Heart left ventricle (tissue), 16 donors: ENCODE measurements at regions not wholly inside any gene's neighbourhood (a gene's known extent, or its start where the extent isn't known, plus 50 kb on each side); places are given as distances from the start of the nearest gene placed in this dataset.

ENCODE experiments used
- ATAC-seq, 4 donors: fragments of 200-7000 bp; cut with Tn5 transposase; one replicate each; pipeline ENCODE4 v1.9.1; 2020 to 2022; ENCODE audit warnings: moderate library complexity in 4 of 4, mild to moderate bottlenecking in 3 of 4, moderate number of reproducible peaks in 1 of 4
- DNase-seq, 5 donors: peaks; one replicate each; pipeline ENCODE4 v3.0.0-alpha.2; 2020
- H3K27ac ChIP-seq, 12 donors: fragments of 200-600 bp; sonication (generic) in 4 of 12; one replicate each; pipeline versions ENCODE4 v1.5.0 to v1.8.0; 2016 to 2022; ENCODE audit warnings: mild to moderate bottlenecking in 2 of 12
- H3K27me3 ChIP-seq, 9 donors: fragments of 200-600 bp; sonication (generic) in 2 of 9; one replicate each; pipeline versions ENCODE4 v1.5.1 to v1.8.0; 2016 to 2022; ENCODE audit warnings: mild to moderate bottlenecking in 3 of 9
- H3K36me3 ChIP-seq, 9 donors: fragments of 200-600 bp; sonication (generic) in 2 of 9; one replicate each; pipeline versions ENCODE4 v1.5.0 to v1.8.0; 2018 to 2022; ENCODE audit warnings: mild to moderate bottlenecking in 2 of 9
- H3K4me1 ChIP-seq, 12 donors: fragments of 200-600 bp; sonication (generic) in 4 of 12; one replicate each; pipeline versions ENCODE4 v1.5.0 to v1.8.0; 2016 to 2022; ENCODE audit warnings: mild to moderate bottlenecking in 3 of 12
- H3K4me3 ChIP-seq, 12 donors: fragments of 200-600 bp; sonication (generic) in 4 of 12; one replicate each; pipeline versions ENCODE4 v1.5.0 to v1.8.0; 2017 to 2022; ENCODE audit warnings: mild to moderate bottlenecking in 9 of 12, moderate library complexity in 4 of 12
- H3K9me3 ChIP-seq, 12 donors: fragments of 200-600 bp; sonication (generic) in 4 of 12; one replicate each; pipeline versions ENCODE4 v1.5.0 to v1.8.0; 2016 to 2022; ENCODE audit warnings: mild to moderate bottlenecking in 1 of 12
- CTCF ChIP-seq, 12 donors: fragments of 200-600 bp; sonication (generic) in 4 of 12; IDR thresholded peaks; one replicate each; pipeline versions ENCODE4 v1.5.0 to v1.8.0; 2018 to 2022; ENCODE audit warnings: antibody characterized with exemption in 12 of 12, mild to moderate bottlenecking in 5 of 12
- POLR2A ChIP-seq, 2 donors: fragments of 450-650 bp; IDR thresholded peaks; one replicate each; pipeline ENCODE4 v1.6.1; 2017; ENCODE audit warnings: antibody characterized with exemption in 2 of 2, mild to moderate bottlenecking in 2 of 2, moderate library complexity in 2 of 2
- WGBS, 4 donors: extraction: QIAGEN DNeasy Blood & Tissue Kit in 2 of 4; methylation state at CpG; one replicate each; pipeline versions ENCODE4 v1.1.5 to v1.1.7; 2013 to 2018; 5-methylcytosine and 5-hydroxymethylcytosine counted together
- intact Hi-C, 10 donors: fragments of 100-400 bp; cut with DNase I; formaldehyde crosslinking; loops; one replicate each; pipeline versions ENCODE4 v1.11.1 to v1.14.2; 2022
- donor health status: ischemic (EF 13 %, LVEDD 7.1; RV severe dilation, severe dysfunction).
- donor health status: healthy with polysubstance abuse.
- donor health status: DM: no; HTN: yes; CAD: no.
- donor health status: DM: no; HTN: no; CAD: no.
- donor health status: ischemic (EF 25% LVEDD 6.9; RV normal size, moderate dysfunction).
- donor health status: ischemic (EF 25% LVEDD 5.7; RV mildly dilated, moderate dysfunction).
- donor health status: healthy.
- donor health status: DM: yes; HTN: yes; CAD: no.
- donor health status: ischemic (EF 35%, LVEDD 5.7; RV mildly dilated, moderate dysfunction).
- donor health status: nonischemic (EF 11% LVEDD 7.7; RV severe dilation, severe dysfunction).
- donor health status: DM: yes; HTN: yes; CAD: no.
- donor health status: PGD.
- donor health status: ischemic (EF 29% LVEDD 5.4; RV normal size, mild dysfunction).
- donor health status: nonischemic (EF 23%, LVEDD 6.1; RV moderate dilation, normal function).

- Histone ChIP-seq H3K9me3 (peaks cover 0 to 14% (median 2%) of the 10 kb centered on the region in 12 donors), H3K36me3 (no peaks in the 10 kb centered on the region), H3K27me3 (no peaks in the 10 kb centered on the region), H3K27ac (no peak overlapping the region), H3K4me1 (peaks cover 0 to 4% (median 0%) of the 10 kb centered on the region in 12 donors), H3K4me3 (no peak overlapping the region)
- DNase-seq (no peak), ATAC-seq (no peak)
- TF ChIP-seq POLR2A (IDR thresholded peaks at IDR 0.05), result no peak
- TF ChIP-seq CTCF (IDR thresholded peaks at IDR 0.05), result no peak
- WGBS, 4 donors, result 81 to 87% (median 86%) methylated on average over 1 of the region's 1 CpG
- intact Hi-C loops, result no loop called here
Observed at GRCh38 chr15:46707452-46707851, 1009.9 kb upstream of the SEMA6D start.

- Histone ChIP-seq H3K9me3 (peaks cover 0 to 14% (median 2%) of the 10 kb centered on the region in 12 donors), H3K4me1 (peaks cover 0 to 4% (median 0%) of the 10 kb centered on the region in 12 donors), H3K4me3 (no peak overlapping the region), H3K36me3 (no peaks in the 10 kb centered on the region), H3K27me3 (no peaks in the 10 kb centered on the region), H3K27ac (no peak overlapping the region)
- TF ChIP-seq POLR2A (IDR thresholded peaks at IDR 0.05), result no peak
- TF ChIP-seq CTCF (IDR thresholded peaks at IDR 0.05), result no peak
- WGBS, 4 donors, result 61 to 64% (median 62%) methylated on average over 3 of the region's 3 CpGs
- ATAC-seq (no peak), DNase-seq (no peak)
- intact Hi-C loops, result no loop called here
Observed at GRCh38 chr15:46708226-46708625, 1009.1 kb upstream of the SEMA6D start.

GRCh38 chr15:46709460-46710083 is 1007.7 kb upstream of the SEMA6D start:
- H3K27me3 ChIP-seq, result no peaks in the 10 kb centered on the region
- peaks cover 0 to 4% (median 0%) of the 10 kb centered on the region in 12 donors for H3K4me1 ChIP-seq
- H3K9me3 ChIP-seq, result peaks cover 0 to 14% (median 2%) of the 10 kb centered on the region in 12 donors
- no peak for ATAC-seq
- H3K4me3 ChIP-seq, result no peak overlapping the region
- TF ChIP-seq CTCF (IDR thresholded peaks at IDR 0.05) (no peak), POLR2A (IDR thresholded peaks at IDR 0.05) (no peak)
- no peak for DNase-seq
- intact Hi-C loops, result loop anchor here in 1 of 10 donors (10.0 kb wide), 1 partner anchor 55 kb away; no protein-coding TSS in a partner anchor
- H3K36me3 ChIP-seq, result no peaks in the 10 kb centered on the region
- H3K27ac ChIP-seq, result no peak overlapping the region

GRCh38 chr15:46710401-46710960 is 1006.8 kb upstream of the SEMA6D start:
- intact Hi-C loops, result loop anchor here in 1 of 10 donors (10.0 kb wide), 1 partner anchor 56 kb away; no protein-coding TSS in a partner anchor
- Histone ChIP-seq H3K27me3 (no peaks in the 10 kb centered on the region), H3K9me3 (peaks cover 0 to 14% (median 2%) of the 10 kb centered on the region in 12 donors), H3K27ac (no peak overlapping the region), H3K4me1 (peaks cover 0 to 4% (median 0%) of the 10 kb centered on the region in 12 donors), H3K4me3 (no peak overlapping the region), H3K36me3 (no peaks in the 10 kb centered on the region)
- DNase-seq (no peak), ATAC-seq (no peak)
- WGBS, 4 donors, result 57 to 77% (median 60%) methylated on average over 6 of the region's 6 CpGs
- TF ChIP-seq CTCF (IDR thresholded peaks at IDR 0.05) (no peak), POLR2A (IDR thresholded peaks at IDR 0.05) (no peak)
